ENCODE measurements at regions not wholly inside any gene's neighbourhood (a gene's known extent, or its start where the extent isn't known, plus 50 kb on each side); places are given as distances from the start of the nearest gene placed in this dataset.
A peak's percentile ranks its signal among the peaks of the same experiment; 100 is the strongest.
"Not testable (repeated sequence)": the region's sequence is repeated elsewhere in the genome, so short reads cannot be mapped to it uniquely, and the experiment has no call there.

- no peaks in the 10 kb centered on the region for H3K27me3 Mint-ChIP-seq
- no peaks in the 10 kb centered on the region for H3K36me3 Mint-ChIP-seq (ENCODE audit: low read depth)
- no peaks in the 10 kb centered on the region for H3K9me3 Mint-ChIP-seq
- H3K27ac Mint-ChIP-seq = no peak overlapping the region
- H3K4me3 Mint-ChIP-seq = no peak overlapping the region
- intact Hi-C loops (cut with micrococcal nuclease) = no loop called here
- DNase-seq = peak; percentile 40
- H3K4me1 Mint-ChIP-seq = no peaks in the 10 kb centered on the region
These were observed 273.1 kb downstream of the MATN1 start for GRCh38 chr1:30450148-30450817.

DNA sequence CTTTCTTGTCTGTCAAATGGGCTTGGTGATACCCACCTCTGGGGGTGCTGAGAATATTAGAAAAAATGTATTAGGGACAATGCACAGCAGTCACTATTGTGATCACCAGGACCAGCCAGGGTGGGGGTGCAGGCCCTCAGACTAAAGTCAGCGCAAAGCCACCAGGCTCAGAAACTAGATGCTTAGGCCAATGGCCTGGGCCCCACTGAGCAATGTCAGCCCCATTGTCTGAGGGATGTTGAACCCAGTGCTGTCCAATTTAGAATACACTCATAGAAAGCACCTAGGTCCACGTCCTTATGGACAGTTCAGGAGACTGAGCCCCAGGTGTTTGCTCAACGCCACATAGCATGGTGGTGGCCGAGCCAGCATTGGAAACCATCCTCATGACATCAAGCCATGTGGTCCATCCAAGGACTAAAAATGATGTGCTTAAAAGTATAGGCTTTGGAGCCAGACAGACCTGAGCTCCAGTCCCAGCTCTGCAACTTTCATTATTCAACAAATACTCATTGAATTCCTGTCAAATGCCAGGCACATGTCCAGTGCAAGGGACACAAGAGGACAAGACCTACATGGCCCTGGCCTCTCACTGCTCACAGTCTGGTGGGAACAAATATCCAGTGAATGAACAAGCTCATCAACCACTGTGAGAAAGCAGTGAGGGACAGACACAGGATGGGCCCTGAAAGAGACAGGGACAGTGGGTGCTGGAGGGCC lies 273.8 kb downstream of the MATN1 start:
- Mint-ChIP-seq H3K27me3 (no peaks in the 10 kb centered on the region), H3K4me3 (no peak overlapping the region), H3K4me1 (no peaks in the 10 kb centered on the region), H3K27ac (no peak overlapping the region), H3K9me3 (no peaks in the 10 kb centered on the region), H3K36me3 (ENCODE audit: low read depth) (no peaks in the 10 kb centered on the region)
- intact Hi-C loops (cut with micrococcal nuclease) = no loop called here
- DNase-seq = no peak

GRCh38 chr1:30449003-30449402 lies 274.4 kb downstream of the MATN1 start:
- H3K36me3 Mint-ChIP-seq (ENCODE audit: low read depth) = no peaks in the 10 kb centered on the region
- H3K9me3 Mint-ChIP-seq = no peaks in the 10 kb centered on the region
- H3K4me3 Mint-ChIP-seq = no peak overlapping the region
- H3K27ac Mint-ChIP-seq = no peak overlapping the region
- DNase-seq = peak; percentile 33
- intact Hi-C loops (cut with micrococcal nuclease) = no loop called here
- no peaks in the 10 kb centered on the region for H3K27me3 Mint-ChIP-seq
- no peaks in the 10 kb centered on the region for H3K4me1 Mint-ChIP-seq

DNA sequence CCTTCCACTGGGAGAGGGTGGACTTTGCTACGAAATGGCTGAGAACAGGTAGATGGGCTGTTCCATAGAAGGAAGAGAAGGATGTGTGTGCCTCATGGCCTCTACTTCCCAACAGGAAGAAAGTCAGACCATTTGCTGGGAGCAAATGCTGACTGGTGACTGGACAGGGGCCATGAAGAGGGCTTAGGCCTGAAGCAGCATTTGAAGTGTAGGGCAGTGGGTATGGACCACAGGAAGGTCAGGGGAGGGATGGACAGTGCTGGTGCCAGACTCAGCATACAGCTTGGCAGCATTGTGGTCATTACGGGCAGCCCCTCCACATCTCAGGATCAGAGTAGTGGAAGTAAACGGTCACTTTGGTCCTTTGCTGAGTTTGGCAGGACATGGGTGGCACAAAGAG lies 275.7 kb downstream of the MATN1 start:
- H3K27me3 Mint-ChIP-seq = no peaks in the 10 kb centered on the region
- no peak for DNase-seq
- intact Hi-C loops (cut with micrococcal nuclease) = no loop called here
- H3K9me3 Mint-ChIP-seq = no peaks in the 10 kb centered on the region
- H3K36me3 Mint-ChIP-seq (ENCODE audit: low read depth) = no peaks in the 10 kb centered on the region
- H3K4me3 Mint-ChIP-seq = no peak overlapping the region
- H3K27ac Mint-ChIP-seq = no peak overlapping the region
- no peaks in the 10 kb centered on the region for H3K4me1 Mint-ChIP-seq

- no peaks in the 10 kb centered on the region for H3K4me1 Mint-ChIP-seq
- H3K4me3 Mint-ChIP-seq = no peak overlapping the region
- no peaks in the 10 kb centered on the region for H3K9me3 Mint-ChIP-seq
- H3K27me3 Mint-ChIP-seq = no peaks in the 10 kb centered on the region
- no peak for DNase-seq
- no peaks in the 10 kb centered on the region for H3K36me3 Mint-ChIP-seq (ENCODE audit: low read depth)
- no peak overlapping the region for H3K27ac Mint-ChIP-seq
- intact Hi-C loops (cut with micrococcal nuclease) = no loop called here
These were observed 276.3 kb downstream of the MATN1 start for GRCh38 chr1:30447080-30447479.

DNA sequence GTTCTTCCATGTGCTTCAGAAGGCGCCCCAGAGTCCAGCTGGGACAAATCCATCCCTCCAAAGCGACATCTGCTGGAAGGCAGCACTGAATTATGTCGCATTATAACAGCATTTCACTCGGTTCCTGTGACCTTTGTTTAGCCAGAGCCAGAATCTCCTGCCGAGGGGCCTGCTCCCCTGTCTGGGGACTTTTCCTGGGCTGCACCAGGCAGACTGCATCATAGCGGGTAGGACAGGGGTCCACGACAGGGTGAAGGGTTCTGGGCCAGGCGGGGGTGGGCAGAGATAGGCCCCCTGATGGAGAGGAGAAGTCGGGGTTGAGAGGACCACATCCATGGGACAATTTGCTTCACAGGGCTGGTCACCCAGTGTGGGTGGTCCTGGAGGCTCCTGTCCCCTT lies 276.9 kb downstream of the MATN1 start:
- intact Hi-C loops (cut with micrococcal nuclease) = no loop called here
- H3K4me1 Mint-ChIP-seq = no peaks in the 10 kb centered on the region
- no peaks in the 10 kb centered on the region for H3K9me3 Mint-ChIP-seq
- H3K27ac Mint-ChIP-seq = no peak overlapping the region
- peak; percentile 41 for DNase-seq
- H3K27me3 Mint-ChIP-seq = no peaks in the 10 kb centered on the region
- H3K36me3 Mint-ChIP-seq (ENCODE audit: low read depth) = no peaks in the 10 kb centered on the region
- H3K4me3 Mint-ChIP-seq = no peak overlapping the region

DNA sequence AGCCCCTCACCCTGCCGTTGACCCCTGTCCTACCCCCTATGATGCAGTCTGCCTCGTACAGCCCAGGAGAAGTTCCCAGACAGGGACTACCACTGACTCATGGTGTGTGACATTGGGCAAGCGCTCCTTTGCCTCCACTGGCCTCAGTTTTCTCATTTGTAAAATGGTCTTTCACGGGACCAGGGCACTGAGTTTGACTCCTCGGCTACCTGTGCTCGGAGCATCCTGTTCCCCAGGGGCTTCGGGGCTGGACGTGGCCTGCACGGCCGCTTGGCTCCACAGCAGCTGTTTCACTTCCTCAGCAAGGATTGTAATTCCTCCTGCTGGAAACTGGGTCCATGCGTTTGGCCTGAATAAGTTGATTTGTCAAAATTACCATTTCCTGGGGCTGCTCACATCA lies 277.3 kb downstream of the MATN1 start:
- no peak overlapping the region for H3K27ac Mint-ChIP-seq
- no peaks in the 10 kb centered on the region for H3K4me1 Mint-ChIP-seq
- intact Hi-C loops (cut with micrococcal nuclease) = no loop called here
- DNase-seq = peak; percentile 47
- H3K4me3 Mint-ChIP-seq = no peak overlapping the region
- no peaks in the 10 kb centered on the region for H3K36me3 Mint-ChIP-seq (ENCODE audit: low read depth)
- no peaks in the 10 kb centered on the region for H3K9me3 Mint-ChIP-seq
- H3K27me3 Mint-ChIP-seq = no peaks in the 10 kb centered on the region

DNA sequence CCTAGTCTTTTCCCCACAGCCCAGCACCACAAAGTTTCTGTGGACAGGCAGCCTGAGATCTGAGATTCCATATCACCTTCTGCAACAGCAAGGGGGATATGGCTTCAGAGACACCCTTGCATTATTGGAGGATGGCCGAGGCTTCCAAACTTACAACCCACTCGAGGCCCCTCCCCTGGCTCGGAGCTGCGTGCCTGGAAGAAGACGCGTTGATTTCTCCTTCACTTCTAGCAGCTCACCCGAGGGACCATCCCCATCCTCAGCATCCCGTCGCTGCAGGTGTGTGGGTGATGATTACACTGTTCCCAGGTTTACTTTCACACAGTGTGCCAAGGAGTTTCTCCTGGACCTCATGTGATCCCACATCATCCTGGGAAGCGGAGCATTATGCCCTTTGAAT lies 277.9 kb downstream of the MATN1 start:
- no peaks in the 10 kb centered on the region for H3K36me3 Mint-ChIP-seq (ENCODE audit: low read depth)
- no peaks in the 10 kb centered on the region for H3K27me3 Mint-ChIP-seq
- no peak overlapping the region for H3K27ac Mint-ChIP-seq
- H3K4me1 Mint-ChIP-seq = no peaks in the 10 kb centered on the region
- no peaks in the 10 kb centered on the region for H3K9me3 Mint-ChIP-seq
- H3K4me3 Mint-ChIP-seq = no peak overlapping the region
- intact Hi-C loops (cut with micrococcal nuclease) = no loop called here
- DNase-seq = peak; percentile 41

DNA sequence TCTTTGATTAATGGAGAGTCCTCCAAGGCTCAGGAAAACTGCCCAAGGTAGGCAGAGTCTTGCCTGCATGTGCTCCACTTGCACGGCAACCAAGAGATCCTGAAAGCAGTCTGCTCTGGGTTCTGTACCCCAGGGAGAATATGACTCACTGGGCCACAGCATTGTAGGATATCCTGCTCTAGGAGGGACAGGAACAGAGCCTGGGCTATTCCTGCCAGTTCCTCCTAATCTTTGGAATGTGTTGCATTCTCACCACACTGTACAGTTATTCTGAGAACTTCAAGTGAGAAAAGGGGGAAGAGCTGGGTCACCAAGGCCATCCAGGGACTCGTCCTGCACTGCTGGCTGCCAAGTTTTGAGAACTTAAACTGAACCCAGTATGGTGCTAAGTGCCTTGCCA lies 278.5 kb downstream of the MATN1 start:
- Mint-ChIP-seq H3K27ac (no peak overlapping the region), H3K4me1 (no peaks in the 10 kb centered on the region), H3K36me3 (ENCODE audit: low read depth) (no peaks in the 10 kb centered on the region)

GRCh38 chr1:30444401-30444800 lies 279.0 kb downstream of the MATN1 start:
- H3K36me3 Mint-ChIP-seq (ENCODE audit: low read depth) = no peaks in the 10 kb centered on the region
- H3K4me3 Mint-ChIP-seq = no peak overlapping the region
- intact Hi-C loops (cut with micrococcal nuclease) = no loop called here
- H3K27ac Mint-ChIP-seq = no peak overlapping the region
- H3K4me1 Mint-ChIP-seq = no peaks in the 10 kb centered on the region
- no peak for DNase-seq
- H3K9me3 Mint-ChIP-seq = no peaks in the 10 kb centered on the region
- no peaks in the 10 kb centered on the region for H3K27me3 Mint-ChIP-seq

More for the DNA sequence above, 278.5 kb downstream of the MATN1 start:
- Mint-ChIP-seq H3K9me3 (no peaks in the 10 kb centered on the region), H3K27me3 (no peaks in the 10 kb centered on the region), H3K4me3 (no peak overlapping the region)
- intact Hi-C loops (cut with micrococcal nuclease) = no loop called here
- DNase-seq = peak; percentile 28

DNA sequence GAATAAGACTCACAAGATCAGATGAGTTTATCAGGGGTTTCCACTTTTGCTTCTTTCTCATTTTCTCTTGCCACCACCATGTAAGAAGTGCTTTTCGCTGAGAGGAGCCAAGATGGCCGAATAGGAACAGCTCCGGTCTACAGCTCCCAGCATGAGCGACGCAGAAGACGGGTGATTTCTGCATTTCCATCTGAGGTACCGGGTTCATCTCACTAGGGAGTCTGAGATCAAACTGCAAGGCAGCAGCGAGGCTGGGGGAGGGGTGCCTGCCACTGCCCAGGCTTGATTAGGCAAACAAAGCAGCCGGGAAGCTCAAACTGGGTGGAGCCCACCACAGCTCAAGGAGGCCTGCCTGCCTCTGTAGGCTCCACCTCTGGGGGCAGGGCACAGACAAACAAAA lies 285.1 kb downstream of the MATN1 start:
- H3K4me1 Mint-ChIP-seq = not testable (repeated sequence)

DNA sequence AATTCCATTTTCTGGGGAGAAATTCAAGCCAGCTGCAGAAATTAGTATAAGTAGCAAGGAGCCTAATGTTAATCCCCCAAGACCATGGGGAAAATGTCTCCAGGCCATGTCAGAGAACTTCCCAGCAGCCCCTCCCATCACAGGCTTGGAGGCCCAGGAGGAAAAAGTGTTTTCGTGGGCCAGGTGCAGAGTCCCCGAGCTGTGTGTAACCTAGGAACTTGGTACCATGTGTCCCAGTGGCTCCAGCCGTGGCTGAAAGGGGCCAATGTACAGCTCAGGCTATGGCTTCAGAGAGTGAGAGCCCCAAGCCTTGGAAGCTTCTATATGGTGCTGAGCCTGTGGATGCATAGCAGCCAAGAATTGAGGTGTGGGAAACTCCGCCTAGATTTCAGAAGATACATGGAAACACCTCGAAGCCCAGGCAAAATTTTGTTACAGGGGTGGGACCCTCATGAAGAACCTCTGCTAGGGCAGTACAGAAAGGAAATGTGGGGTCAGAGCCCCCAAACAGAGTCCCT lies 286.3 kb downstream of the MATN1 start:
- H3K4me1 Mint-ChIP-seq = no peaks in the 10 kb centered on the region
- no peak for DNase-seq
- no peaks in the 10 kb centered on the region for H3K36me3 Mint-ChIP-seq (ENCODE audit: low read depth)
- no peak overlapping the region for H3K4me3 Mint-ChIP-seq
- H3K27me3 Mint-ChIP-seq = peaks cover 10% of the 10 kb centered on the region
- intact Hi-C loops (cut with micrococcal nuclease) = no loop called here
- no peak overlapping the region for H3K27ac Mint-ChIP-seq
- H3K9me3 Mint-ChIP-seq = no peaks in the 10 kb centered on the region

More for the DNA sequence above, 285.1 kb downstream of the MATN1 start:
- H3K36me3 Mint-ChIP-seq (ENCODE audit: low read depth); DNase-seq; H3K9me3 Mint-ChIP-seq; H3K4me3 Mint-ChIP-seq; H3K27me3 Mint-ChIP-seq; H3K27ac Mint-ChIP-seq; intact Hi-C loops (cut with micrococcal nuclease): not testable (repeated sequence)

DNA sequence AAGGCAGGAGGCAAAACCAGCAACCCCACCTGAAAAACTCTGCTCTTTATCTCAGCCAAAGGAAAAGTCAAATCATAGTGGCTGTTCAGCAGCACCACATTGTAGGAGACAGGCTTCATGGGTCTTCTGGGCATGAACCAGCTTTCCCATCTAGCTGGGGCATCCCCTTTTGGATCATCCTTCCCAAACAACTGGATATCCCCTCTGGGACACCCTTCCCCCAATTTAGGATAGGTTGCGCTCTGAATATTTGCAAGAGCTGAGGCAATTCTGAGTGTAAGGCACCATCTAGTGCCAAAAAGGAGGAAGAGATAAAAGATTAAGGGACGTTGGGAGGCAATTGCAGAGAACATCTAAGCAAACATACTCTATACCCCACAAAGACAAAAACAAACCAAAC lies 295.8 kb downstream of the MATN1 start:
- H3K27me3 Mint-ChIP-seq = peaks cover 29% of the 10 kb centered on the region
- no peaks in the 10 kb centered on the region for H3K36me3 Mint-ChIP-seq (ENCODE audit: low read depth)

DNA sequence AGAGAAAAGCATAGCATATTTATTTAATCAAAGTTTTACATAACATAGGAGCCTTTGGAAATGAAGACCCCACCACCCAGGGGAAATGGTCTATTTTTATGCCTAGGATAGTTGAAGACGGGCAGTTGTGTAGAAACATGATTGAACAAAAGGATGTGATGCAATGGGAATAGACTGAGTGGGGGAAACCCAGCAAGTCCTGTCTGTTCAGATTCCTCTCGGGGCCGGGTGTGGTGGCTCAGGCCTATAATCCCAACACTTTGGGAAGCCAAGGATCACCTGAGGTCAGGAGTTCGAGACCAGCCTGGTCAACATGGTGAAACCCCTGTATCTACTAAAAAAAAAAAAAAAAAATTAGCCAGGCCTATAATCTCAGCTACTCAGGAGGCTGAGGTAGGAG lies 298.3 kb downstream of the MATN1 start:
- Mint-ChIP-seq H3K9me3 (peaks cover 13% of the 10 kb centered on the region), H3K27ac (no peak overlapping the region)

More for the DNA sequence above, 295.8 kb downstream of the MATN1 start:
- DNase-seq = no peak
- peaks cover 14% of the 10 kb centered on the region for H3K9me3 Mint-ChIP-seq
- H3K27ac Mint-ChIP-seq = no peak overlapping the region
- intact Hi-C loops (cut with micrococcal nuclease) = no loop called here
- no peaks in the 10 kb centered on the region for H3K4me1 Mint-ChIP-seq
- H3K4me3 Mint-ChIP-seq = no peak overlapping the region

More for the DNA sequence above, 298.3 kb downstream of the MATN1 start:
- DNase-seq = no peak
- H3K27me3 Mint-ChIP-seq = peaks cover 15% of the 10 kb centered on the region
- intact Hi-C loops (cut with micrococcal nuclease) = no loop called here
- no peaks in the 10 kb centered on the region for H3K36me3 Mint-ChIP-seq (ENCODE audit: low read depth)
- H3K4me3 Mint-ChIP-seq = no peak overlapping the region
- no peaks in the 10 kb centered on the region for H3K4me1 Mint-ChIP-seq

Data from activated CD4-positive, alpha-beta T cell treated with anti-CD3 and anti-CD28 coated beads, Interleukin-2, amount 10 ng/mL, durations not matched to agents 24 days and 14 days (primary cell).